NCI-H748 (cell line): ENCODE measurements at regions not wholly inside any gene's neighbourhood (a gene's known extent, or its start where the extent isn't known, plus 50 kb on each side); places are given as distances from the start of the nearest gene placed in this dataset.
"Not testable (repeated sequence)": the region's sequence is repeated elsewhere in the genome, so short reads cannot be mapped to it uniquely, and the experiment has no call there.

Experiments
- DNase-seq: peaks from one replicate; lab custom pipeline; 2025; ENCODE audit not compliant: unreplicated experiment; lab: John Stamatoyannopoulos, UW

DNA sequence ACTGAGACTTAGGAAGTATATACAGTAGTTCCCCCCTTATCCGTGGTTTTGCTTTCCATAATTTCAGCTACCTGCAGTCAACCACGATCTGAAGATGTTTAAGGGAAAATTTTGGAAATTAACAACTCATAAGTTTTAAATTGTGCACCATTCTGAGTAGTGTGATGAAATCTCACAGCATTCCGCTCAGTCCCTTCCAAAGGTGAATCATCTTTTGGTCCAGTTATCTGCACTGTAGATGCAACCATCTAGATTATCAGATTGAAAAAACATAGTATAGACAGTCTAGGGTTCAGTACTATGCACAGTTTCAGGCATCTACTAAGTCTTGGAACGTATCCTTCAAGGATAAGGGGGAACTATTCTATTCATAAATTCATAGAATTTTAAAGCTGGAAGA is 109.0 kb downstream of the ANXA3 start:
- no peak for DNase-seq

DNA sequence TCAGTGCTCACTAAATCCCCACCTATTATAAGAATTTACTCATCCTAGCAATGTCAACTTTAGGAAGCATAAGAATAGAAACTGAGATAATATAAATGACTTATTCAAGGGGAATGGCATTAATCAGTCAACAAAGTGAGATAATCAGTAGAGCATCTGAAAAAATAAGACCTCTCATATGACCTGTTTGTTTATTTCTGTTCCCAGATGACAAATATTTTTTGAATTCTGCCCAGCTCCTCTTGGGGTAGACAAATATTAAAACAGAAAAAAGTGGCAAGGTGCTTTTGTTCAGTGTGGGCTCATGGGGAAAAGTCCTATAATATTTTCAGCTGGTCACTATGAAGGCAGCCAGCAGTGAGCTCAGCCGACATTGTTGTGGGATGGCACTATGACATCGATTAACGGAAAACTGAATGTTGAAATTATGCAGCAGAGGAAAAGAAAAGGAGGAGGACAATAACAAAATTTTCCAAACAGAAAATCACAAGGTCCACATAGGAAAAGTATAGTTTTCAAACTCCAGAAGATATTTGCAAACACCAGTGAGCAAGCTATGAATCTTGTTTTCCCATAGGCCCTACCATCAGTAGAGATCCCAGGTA is 109.6 kb downstream of the ANXA3 start:
- DNase-seq = no peak

DNA sequence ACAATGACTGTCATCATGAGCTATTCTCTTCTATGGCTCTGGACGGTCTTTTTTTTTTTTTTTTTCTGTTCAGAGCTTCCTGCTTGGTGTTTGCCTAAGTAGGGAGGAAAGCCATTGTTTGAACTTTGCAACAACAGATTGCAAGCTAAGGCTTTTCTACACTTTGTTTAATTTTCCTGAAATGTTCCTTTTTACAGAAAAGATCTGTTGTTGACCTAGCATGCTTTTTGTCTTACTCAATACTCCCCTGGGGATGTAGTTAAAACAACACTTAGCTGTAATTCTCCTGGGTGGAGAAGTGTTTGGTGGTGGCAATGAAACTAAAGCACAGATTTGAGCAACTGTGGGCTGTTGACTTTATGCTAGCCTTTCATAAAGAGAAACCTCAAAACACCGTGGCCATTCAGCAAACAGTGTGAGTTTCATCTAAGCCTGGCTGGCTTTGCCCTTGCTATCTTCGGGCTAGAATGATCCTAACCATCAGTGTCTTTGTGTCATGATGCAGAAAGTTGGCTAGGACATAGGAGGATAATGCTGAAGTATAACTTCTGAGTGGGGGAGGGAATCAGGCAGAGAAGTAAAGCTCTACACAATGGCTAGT is 110.5 kb downstream of the ANXA3 start:
- peak; percentile 83 for DNase-seq

DNA sequence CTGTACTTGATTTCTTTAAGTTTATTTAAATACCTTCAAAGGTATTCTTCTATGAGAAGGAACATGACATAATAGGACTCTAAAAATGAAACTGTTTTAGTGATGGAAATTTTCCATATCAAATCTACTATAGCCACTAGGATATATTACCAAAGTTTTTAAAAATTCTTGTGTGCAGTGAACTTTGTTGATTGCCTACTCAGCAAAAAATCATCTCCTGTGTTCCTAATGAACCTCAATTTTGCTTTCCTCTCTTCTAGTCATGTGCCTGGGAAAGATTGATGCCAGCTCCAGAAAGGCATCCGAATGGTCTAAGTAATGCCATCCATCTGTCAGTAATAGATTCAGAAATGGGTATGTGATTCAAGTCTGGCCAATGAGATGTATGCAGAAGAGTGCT is 111.1 kb downstream of the ANXA3 start:
- DNase-seq = no peak

DNA sequence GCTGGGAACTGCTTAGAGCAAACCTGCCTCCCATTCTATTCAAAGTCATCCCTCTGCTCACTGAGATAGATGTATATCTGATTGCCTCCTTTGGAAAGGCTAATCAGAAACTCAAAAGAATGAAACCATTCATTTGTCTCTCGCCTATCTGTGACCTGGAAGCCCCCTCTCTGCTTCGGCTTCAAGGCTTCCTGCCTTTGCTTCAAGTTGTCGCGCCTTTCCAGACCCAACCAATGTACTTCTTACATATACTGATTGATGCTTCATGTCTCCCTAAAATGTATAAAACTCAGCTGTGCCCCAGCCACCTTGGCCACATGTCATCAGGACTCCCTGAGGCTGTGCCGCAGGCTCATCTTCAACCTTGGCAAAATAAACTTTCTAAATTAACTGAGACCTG is 111.9 kb upstream of the BMP2K start:
- DNase-seq = not testable (repeated sequence)

DNA sequence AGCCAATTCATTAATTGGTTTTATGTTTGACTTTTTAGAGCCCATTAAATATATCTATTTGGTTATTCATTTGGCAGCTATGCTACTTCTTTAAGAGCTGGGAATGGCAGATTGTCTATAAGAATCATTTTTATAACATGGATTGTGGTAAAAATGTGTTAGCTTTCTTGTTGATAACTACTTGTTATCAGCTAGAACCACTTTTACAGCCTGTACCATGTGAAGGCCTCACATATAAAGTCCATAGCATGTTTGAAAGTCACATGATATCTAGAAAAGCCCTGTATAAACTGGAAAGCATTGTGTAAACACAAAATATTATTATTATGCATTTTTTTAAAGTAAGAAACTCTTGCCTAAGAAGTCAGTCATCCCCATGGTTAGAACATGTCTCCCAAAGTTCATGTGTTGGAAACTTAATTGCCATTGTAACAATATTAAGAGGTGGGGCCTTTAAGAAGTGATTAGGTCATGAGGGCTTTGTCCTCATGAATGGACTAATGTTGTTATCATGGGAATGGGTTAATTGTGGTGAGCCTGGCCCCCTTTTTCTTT is 110.9 kb upstream of the BMP2K start:
- DNase-seq = no peak

DNA sequence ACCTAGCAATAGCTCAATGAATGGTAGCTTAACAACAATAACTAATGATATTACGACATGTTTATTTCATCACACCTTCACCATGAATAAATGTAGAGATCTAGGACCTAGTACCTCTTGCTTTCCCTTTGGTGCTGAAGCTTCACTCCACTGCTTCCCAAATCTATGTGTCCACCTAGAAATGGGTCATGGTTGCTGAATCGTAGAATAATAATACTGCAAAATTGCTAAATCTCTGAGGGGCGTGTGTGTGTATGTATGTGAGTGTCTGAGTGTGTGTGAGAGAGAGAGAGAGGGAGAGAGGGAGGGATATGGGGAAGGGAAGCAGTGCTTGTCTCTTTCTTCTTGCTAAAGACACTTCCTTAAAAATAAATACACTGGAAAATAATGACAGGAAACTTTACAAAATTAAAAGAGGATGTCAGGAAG is 109.3 kb upstream of the BMP2K start:
- DNase-seq = no peak

DNA sequence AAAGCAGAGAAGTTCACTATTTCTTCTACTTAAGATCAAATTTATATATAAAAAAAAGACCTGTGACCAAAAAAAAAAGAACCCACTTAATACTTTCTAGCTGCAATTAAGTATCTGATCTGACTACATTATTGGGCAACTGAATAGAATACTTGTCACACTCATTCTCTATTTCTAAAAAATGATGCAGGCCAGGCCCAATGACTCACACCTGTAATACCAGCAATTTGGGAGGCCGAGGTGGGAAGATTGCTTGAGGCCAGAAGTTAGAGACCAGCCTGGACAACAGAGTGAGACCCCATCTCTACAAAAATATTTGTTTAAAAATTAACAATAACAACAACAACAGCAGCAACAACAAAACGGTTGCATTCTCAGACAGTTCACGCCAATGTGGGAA is 108.8 kb upstream of the BMP2K start:
- DNase-seq = no peak

DNA sequence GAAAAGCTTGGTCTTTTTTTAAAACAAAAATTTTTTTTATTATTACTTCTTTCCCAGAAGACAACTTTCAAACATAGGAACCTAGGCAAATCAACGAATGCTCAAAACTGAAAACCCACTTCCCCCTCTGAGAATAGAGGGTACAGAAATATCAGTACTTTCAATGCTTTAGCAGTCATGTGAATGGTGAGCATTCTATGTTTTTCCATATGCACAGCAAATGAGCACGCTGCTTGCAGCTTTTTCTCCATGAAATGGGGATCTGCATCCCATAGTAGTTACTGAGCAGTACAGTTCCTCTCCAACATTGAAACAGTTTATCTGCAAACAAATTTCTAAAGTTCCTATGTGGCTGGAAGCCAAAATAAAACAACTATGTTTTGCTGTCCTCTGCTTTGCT is 108.4 kb upstream of the BMP2K start:
- DNase-seq = no peak

DNA sequence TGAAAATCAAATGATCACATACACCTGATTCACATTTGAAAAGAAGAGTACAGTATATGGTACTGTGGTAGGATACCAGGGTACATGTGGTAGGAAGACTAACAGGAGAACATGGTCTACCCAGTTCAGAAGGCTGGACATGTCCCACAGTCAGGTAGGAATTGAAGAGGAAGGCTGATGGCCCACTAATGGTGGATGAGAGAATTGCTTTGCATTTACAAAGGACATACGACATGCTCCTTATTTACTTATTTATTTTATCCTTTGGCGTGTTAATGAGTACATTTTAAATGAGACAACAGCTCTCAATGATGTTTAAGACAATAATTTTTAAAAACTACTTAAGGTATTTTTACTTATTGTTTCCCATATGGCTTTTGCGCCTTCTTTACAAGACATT is 106.7 kb upstream of the BMP2K start:
- no peak for DNase-seq

DNA sequence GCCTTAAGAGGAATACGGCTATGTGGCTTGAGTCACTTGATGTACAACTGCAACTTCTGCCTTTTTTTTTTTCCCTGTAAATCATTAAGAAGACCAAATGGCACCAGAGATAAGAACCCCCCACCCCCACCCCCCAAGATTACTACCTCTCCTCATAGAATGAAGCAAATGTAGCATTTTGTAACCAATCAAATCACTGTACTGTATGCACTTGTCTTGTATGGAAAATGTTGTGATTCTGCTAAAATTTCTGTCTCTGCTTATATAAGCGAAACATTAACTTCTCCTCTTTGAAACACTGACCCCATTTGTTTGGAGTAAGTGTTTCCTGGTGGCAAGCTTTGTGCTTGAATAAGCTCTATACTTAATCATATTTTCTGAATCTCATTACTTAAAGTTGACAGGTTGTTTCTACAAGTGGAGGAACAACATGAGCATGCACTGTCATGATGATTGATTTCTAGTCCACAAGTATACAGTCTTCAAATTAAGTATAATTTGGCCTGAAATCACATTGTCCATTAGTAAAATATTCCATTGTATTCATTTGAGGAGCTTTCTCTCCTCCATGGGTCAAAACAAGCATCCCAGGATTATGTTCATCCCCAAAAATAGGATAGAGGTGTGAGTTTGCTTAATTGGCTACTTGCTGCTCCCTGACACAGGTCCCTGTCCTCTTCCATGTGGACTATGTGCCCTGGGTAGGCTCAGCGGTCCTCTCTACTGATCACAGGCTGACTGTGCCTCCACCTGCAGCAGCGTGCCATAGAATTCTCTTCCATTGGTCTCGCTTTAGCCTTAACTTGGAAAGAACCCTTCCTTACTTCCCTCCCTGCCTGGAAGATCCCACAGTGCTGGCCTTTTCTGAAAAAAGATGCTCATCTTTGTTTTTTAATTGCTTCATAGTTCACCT is 104.0 kb upstream of the BMP2K start:
- DNase-seq = no peak

DNA sequence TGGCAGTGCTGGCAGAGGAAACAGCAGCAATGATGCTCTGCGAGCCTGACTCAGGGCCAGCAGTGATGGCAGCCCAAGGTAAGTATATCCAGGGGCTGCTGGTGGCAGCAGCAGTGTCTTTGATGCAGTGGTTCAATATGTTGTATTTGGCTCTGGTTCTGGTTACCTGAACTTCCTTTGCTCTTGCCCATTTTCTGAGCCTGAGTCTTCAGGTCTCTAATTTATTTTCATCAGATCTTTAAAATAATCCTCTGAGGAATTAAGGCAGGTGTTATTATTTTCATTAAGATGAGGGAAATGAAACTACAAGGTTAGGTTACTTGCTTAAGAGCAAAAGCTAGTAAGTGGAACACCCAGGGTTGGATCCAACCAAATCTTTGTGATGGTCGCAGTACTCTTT is 102.8 kb upstream of the BMP2K start:
- DNase-seq = no peak

DNA sequence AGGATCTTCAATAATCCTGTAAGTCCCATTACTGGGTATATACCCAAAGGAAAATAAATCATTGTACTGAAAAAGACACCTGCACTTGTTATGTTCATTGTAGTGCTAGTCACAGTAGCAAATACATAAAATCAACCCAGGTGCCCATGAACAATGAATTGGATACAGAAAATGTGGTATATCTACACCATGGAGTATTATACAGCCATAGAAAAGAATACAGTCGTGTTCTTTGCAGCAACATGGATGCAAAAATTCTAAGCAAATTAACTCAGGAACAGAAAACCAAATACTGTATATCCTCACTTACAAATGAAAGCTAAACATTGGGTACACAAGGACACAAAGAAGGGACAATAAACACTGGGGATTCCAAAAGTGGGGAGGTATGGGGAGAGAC is 100.8 kb upstream of the BMP2K start:
- DNase-seq = no peak

DNA sequence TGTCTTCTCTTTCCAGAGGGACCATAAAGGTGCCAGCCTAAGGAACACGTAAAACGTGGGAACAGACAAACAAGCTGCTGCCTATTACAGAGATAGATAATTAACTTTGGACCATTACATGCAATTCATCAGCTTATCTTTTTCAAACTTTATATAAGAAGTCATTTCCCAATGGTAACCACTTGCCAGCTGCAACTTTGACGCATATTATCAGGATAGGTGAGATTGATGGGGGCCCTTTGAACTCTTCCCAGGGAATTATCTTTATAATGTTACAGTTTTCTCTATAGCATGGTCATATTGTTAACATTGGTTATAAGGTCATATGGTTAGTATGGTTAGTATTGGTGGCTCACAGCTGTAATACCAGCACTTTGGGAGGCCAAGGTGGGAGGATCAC is 94.1 kb upstream of the BMP2K start:
- no peak for DNase-seq

DNA sequence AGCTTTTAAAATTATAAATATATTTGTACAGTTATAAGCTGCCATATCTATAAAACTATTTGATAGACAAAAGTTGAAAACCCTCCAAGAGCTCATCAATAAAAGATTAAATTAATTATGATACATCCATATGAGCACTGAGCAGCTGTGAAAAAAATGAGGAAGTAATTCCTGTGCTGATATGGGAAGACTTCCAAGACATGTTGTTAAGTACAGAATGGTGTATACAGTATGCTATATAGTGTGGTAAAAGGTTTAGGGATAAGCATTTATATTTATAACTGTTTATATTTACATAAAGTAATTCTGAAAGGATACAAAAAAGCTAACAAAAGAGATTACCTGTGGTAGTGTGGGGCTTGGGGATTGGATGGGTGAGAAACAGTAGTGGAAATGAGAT is 92.8 kb upstream of the BMP2K start:
- DNase-seq = no peak

DNA sequence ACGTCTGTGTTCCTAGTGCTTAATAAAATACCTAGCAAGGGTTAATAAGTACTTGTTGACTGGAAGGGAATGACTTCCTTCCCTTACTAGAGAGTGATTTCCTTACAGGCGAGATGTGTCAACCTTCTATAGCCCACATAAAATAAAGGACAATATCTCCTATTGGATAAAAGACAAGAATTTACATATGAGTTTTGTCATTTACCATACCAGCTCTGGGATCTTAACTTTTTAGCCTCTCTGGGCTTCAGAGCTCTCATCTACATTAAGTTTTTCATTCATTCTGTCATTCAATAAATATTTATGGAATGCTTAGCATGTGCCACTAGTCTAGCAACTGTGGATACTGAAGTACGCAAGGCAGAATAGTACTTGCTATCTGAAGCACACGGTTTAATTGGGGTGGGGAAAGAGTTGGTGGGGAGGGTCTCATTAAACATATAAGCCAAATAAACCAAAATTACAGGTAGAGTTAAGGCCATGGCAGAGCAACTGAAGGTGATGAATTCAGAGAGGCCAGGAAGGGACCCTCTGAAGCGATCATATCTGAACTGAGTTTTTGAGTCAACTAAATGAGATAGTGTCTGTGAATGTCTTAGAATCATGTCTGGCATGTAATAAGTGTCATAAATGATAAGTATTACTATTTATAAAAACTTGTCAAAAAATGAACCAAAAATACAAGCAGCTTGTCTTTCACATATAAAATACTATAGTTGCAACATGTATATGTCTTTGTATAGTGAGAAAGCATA is 91.6 kb upstream of the BMP2K start:
- DNase-seq = no peak

DNA sequence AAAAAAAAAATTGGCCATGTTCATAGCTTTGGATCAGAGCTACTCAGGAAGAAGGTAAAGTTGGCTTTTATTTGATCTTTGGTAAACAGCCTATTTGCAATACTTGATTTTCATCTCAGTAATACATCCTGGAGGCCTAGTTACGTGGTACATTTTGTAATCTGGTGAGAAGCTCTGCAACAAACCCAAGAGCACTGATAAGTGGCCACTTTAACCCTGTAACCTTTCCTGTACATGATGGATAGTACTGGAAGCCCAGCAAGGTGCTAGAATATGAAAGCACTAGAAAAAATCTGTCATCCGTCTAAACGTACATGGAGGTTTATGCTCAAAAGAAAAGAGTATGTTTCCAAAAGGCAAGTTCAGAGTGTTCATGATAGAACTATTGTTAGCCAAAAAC is 88.3 kb upstream of the BMP2K start:
- no peak for DNase-seq

DNA sequence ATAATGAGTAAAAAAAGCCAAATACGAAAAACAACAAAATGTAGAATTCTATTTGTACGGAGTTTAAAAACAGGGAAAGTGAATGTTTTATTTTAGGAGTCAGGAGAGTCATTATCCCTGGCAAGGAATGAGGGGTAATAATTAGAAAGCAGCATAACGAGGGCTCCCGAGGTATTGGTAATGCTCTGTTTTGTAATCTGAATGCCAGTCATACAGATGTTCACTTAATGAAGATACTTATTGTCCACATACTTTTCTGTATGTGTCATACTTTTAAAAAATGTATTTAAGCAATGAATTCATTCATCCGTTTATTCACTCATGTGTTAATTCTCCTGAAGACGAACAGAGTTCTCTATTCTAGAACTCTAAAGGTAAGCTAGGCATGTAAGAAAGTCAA is 87.8 kb upstream of the BMP2K start:
- no peak for DNase-seq

DNA sequence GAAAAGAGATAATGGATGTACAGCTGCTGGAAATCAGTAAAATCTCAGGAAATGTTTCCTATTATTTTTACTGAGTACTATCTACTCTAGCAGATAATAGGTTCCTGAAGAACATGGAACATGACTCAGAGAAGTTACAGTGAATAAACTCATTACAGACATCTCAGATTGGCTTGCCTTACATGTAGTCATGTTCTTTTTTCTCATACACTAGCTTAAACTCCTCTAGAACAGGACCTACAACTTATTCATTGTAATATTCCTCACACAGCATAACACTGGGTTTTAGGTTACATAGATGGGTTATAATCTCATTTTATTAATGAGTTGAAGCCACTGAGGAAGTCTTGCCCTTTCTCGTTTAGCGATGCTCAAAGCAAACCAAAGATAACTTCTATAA is 86.9 kb upstream of the BMP2K start:
- no peak for DNase-seq

DNA sequence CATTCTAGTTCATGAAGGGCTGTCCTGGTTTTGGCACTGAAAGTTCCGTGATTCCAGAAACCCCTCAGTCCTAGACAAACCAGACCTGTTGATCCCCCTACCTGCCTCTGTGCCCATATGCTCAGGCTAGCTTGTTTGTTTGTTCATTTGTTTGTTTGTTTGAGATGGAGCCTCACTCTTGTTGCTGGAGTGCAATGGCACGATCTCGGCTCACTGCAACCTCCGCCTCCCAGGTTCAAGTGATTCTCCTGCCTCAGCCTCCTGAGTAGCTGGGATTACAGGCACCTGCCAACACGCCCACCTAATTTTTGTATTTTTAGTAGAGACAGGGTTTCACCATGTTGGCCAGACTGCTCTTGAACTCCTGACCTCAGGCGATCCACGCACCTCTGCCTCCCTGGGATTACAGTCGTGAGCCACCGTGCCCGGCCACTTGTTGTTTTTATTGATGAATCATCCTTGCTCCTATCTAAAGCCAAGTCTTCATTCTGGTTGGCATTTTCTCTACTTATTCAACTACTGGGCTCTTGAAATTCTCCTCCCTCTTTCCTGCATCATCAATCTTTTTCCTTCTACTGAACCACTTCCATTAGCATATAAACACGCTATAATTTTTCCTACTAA is 86.3 kb upstream of the BMP2K start:
- no peak for DNase-seq

DNA sequence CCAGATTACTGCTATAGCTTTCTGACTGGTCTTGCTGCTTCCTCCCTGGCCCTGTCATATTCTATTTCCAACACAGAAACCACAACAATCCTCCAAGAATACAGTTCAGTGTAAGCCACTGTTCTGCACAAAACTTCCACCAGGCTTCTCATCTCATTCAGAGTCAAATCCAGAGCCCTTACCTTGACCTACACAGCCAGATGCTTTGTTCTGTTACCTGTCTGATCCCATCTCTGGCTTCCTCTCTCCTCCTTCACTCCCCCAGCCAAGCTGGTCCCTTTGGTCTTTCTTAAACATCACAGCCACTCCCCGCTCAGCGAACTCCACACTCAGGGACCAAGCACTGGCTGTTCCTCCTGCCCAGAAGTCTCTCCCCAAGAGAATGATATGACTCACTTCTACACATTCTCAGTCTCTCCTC is 84.8 kb upstream of the BMP2K start:
- no peak for DNase-seq
